Omental fat pad (tissue), 3 donors: ENCODE measurements at regions not wholly inside any gene's neighbourhood (a gene's known extent, or its start where the extent isn't known, plus 50 kb on each side); places are given as distances from the start of the nearest gene placed in this dataset.

ENCODE experiments used
- ATAC-seq: fragments of 150-250 bp; one replicate; pipeline ENCODE4 v1.9.1; 2016; ENCODE audit warnings: mild to moderate bottlenecking, moderate library complexity; ENCODE audit not compliant: low FRiP score
- DNase-seq: peaks from one replicate; pipeline ENCODE4 v3.0.0-alpha.2; 2019; ENCODE audit warnings: low spot score
- TF ChIP-seq, protein P1 (sequence below), 3 donors: fragments of 450-650 bp; IDR thresholded peaks; one replicate each; pipeline ENCODE4 v1.5.1; 2016 to 2017; ENCODE audit warnings: antibody characterized with exemption in 3 of 3, mild to moderate bottlenecking in 3 of 3, moderate library complexity in 2 of 3

DNA sequence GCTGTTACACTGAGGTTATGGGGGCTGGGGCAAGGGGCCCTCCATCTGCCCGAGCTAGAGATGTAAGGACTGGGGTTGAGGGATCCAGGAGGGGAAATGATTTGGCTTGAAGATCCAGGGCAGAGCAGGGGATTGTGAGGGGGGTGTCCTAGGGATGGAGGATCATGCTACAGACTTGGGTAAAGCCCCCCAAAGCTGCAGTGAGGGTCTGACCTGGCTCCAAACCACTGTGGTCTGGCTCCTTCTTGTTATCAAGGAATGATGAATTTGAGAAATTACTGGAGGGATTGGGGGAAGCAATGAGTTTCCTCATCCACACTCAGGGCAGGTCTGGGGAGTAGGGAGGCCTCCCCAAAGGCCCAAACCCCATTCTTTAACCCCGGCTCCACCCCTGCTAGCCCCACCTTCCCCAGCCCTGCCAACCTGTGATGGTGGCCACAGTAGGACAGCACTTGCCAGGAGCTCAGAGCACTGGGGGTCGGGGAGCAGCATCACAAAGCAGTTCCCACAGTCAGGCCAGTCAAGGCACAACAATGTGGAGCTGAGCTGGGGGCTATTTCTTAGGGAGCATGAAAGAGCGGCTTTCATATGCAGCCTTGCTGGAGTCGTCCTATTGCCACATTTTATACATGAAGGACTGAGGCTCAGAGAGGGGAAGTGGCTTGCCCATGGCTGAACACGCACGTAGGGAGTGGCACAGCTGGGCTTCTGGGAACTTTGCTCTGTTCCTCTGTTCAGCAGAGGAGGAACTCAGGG, 165.5 kb downstream of the EFNB1 start:
- TF ChIP-seq, protein P1, sequence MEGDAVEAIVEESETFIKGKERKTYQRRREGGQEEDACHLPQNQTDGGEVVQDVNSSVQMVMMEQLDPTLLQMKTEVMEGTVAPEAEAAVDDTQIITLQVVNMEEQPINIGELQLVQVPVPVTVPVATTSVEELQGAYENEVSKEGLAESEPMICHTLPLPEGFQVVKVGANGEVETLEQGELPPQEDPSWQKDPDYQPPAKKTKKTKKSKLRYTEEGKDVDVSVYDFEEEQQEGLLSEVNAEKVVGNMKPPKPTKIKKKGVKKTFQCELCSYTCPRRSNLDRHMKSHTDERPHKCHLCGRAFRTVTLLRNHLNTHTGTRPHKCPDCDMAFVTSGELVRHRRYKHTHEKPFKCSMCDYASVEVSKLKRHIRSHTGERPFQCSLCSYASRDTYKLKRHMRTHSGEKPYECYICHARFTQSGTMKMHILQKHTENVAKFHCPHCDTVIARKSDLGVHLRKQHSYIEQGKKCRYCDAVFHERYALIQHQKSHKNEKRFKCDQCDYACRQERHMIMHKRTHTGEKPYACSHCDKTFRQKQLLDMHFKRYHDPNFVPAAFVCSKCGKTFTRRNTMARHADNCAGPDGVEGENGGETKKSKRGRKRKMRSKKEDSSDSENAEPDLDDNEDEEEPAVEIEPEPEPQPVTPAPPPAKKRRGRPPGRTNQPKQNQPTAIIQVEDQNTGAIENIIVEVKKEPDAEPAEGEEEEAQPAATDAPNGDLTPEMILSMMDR (IDR thresholded peaks at IDR 0.05): no peak
- DNase-seq: no peak
- ATAC-seq: no peak

DNA sequence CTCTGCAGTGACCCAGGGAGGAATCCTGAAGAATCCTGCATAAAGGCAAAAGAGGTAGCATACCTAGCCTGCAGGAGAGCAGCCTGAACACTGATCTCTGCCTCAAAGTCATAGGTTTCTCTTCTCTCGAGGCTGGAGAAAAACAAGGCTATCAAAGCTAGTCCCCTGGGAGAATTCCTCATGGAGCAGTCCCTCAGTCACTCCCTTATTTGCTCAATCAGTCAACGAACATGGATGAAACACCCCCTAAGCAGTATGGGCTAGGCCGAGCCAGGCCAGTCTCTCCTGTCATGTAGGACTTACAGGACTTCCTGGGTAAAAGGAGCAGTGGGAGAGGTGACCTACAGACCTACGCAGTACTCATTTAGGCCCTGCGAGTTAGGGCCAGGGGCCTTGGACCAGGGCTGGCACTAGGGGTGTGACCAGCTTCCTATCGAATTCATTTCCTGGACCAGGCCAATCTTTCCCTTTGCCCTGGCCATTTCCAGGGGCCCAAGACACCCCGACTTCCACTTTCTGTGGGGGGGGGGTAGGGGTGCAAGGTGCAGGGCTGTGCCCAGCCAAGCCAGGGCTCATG, 164.1 kb downstream of the EFNB1 start:
- TF ChIP-seq, protein P1 (IDR thresholded peaks at IDR 0.05): no peak
- ATAC-seq (no peak), DNase-seq (no peak)

DNA sequence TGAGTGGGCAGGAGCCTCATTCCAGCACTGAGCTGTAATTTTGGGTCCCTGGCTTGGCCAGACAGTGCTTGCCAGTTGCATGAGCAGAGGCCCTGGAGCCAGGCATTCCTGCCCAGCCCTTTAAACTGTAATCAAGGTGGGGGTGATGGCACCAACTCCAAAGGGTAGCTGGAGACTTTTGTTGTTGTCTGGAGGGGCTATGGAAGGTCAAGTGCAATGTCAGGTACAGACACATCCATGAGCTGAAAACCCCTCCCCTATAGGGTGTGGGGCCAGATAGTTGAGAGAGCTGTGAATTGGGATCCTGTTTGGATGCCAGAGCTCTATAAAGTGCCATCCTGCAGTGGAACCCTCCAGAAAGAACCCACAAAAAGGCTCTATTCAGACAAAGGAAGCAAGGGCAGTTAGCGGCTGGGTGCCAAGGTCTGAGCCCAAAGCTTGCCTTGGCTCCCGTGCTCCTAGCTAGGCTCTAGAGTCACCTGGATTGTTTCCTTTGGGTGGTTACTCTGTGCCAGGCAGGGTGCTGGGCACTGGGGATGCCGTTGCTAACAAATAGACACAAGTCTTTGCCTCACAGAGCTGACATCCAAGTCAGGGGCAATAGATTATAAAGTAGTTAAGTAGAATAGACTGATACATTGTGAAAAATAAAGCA, 163.0 kb downstream of the EFNB1 start:
- TF ChIP-seq, protein P1 (IDR thresholded peaks at IDR 0.05): no peak
- no peak for DNase-seq
- ATAC-seq: no peak

DNA sequence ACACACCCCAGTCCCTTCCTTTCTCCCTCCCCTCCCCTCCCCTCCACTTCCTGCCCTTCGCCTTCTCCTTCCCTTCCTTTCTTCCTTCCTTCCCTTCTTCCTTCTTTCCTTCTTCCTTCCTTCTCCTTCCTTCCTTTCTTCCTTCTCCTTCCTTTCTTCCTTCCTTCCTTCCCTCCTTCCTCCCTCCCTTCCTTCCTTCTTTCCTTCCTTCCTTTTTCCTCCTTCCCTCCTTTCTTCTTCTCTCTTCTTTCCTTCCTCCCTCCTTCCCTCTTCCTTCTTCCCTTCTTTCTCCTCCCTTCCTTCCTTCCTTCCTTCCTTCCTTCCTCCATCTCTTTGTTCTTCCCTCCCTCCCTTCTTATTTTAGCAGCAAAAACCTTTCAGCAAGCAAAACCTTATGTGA, 162.1 kb downstream of the EFNB1 start:
- ATAC-seq (no peak), DNase-seq (no peak)
- TF ChIP-seq, protein P1 (IDR thresholded peaks at IDR 0.05): no peak

DNA sequence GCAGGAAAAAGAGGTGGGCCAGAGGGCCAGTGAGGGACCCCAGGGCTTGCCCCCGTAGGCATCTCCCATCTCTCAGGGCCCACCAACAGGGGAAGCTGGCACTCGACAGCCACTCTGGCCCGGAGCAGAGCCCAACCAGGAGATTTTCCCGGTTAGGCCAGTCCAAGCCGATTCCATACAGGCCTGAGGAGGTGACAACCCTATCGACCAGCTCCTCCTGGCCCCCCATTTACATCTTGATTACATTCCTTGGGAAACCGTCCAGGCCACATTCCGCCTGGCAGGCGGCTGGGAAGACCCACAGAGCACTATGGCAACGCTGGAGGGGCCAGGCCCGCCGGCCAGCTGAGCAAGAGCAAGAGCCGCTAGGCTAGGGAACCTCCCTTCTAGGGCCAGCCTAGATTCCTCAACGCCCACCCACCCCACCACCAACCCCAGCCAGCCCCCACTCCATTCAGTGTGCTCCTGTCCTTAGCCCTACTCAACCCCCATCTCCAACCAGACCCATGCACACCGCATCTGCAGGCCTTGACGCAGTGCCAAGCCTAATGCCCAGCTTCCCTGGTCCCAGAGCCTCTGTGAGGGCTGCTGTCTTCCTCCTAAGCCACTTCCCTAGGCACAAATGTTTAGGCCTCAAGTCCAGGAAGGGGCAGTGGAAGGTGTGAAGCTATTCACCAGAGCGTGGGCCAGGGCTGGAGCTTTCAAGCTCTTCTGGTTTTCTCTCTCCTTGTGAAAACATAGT, 161.2 kb downstream of the EFNB1 start:
- TF ChIP-seq, protein P1 (IDR thresholded peaks at IDR 0.05): no peak
- no peak for ATAC-seq
- DNase-seq: no peak

DNA sequence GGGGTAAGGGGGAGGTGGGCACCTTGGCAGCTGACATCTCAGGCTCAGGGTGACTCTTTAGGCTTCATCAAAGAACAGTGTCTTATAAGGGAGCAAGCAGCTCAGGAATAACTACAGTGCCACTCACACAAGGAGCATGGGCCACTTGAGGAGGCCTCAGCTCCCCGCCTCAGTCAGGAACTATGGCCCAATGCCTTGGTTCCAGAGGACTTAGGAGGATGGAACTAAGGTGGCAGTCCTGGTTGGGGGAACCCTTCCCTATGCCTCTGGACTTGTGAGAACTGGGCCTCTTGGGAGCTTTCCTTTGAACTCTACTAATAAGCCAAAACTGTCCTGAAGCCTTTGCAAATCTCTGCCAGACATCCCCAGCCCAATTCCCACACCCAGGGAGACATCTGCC, 160.6 kb downstream of the EFNB1 start:
- DNase-seq (no peak), ATAC-seq (no peak)
- TF ChIP-seq, protein P1 (IDR thresholded peaks at IDR 0.05): no peak
